BE2C (cell line): ENCODE measurements at regions not wholly inside any gene's neighbourhood (a gene's known extent, or its start where the extent isn't known, plus 50 kb on each side); places are given as distances from the start of the nearest gene placed in this dataset.
"Not testable (repeated sequence)": the region's sequence is repeated elsewhere in the genome, so short reads cannot be mapped to it uniquely, and the experiment has no call there.

Experiments used
- DNase-seq: peaks from one replicate; pipeline ENCODE4 v3.0.0-alpha.2; 2020
- H3K27me3 ChIP-seq: fragments of 250-450 bp; sonication (Bioruptor Pico); 2 replicates; pipeline ENCODE4 v1.5.1; 2020; ENCODE audit warnings: mild to moderate bottlenecking
- H3K36me3 ChIP-seq: fragments of 250-450 bp; sonication (Bioruptor Pico); 2 replicates; pipeline ENCODE4 v1.5.1; 2020; ENCODE audit warnings: mild to moderate bottlenecking
- H3K4me1 ChIP-seq: fragments of 250-450 bp; sonication (Bioruptor Pico); 2 replicates; pipeline ENCODE4 v1.5.1; 2020
- H3K4me3 ChIP-seq: 2 replicates; pipeline ENCODE4 v1.5.1; 2011; ENCODE audit warnings: low read depth, low read length
- H3K9me3 ChIP-seq: fragments of 250-450 bp; sonication (Bioruptor Pico); 2 replicates; pipeline ENCODE4 v1.5.1; 2020
- CTCF ChIP-seq: IDR thresholded peaks from 2 replicates; pipeline ENCODE4 v1.5.1; 2012; ENCODE audit warnings: mild to moderate bottlenecking, low read depth, low read length

- H3K27me3 ChIP-seq: no peaks in the 10 kb centered on the region
- DNase-seq: no peak
- H3K4me3 ChIP-seq: no peak overlapping the region
- H3K9me3 ChIP-seq: no peaks in the 10 kb centered on the region
- no peaks in the 10 kb centered on the region for H3K36me3 ChIP-seq
- H3K4me1 ChIP-seq: no peaks in the 10 kb centered on the region; the same call in 1 of the 2 replicates
- TF ChIP-seq CTCF: no peak
These were observed 112.7 kb downstream of the SLC35B3 start for GRCh38 chr6:8322659-8323058.

GRCh38 chr6:8321671-8322404, 113.5 kb downstream of the SLC35B3 start:
- Histone ChIP-seq H3K4me1 (no peaks in the 10 kb centered on the region; the same call in 1 of the 2 replicates), H3K36me3 (no peaks in the 10 kb centered on the region), H3K27me3 (no peaks in the 10 kb centered on the region), H3K4me3 (no peak overlapping the region), H3K9me3 (no peaks in the 10 kb centered on the region)
- no peak for DNase-seq
- TF ChIP-seq CTCF: no peak

- no peak for TF ChIP-seq CTCF
- DNase-seq: no peak
- no peak overlapping the region for H3K4me3 ChIP-seq
- H3K9me3 ChIP-seq: no peaks in the 10 kb centered on the region
- H3K27me3 ChIP-seq: no peaks in the 10 kb centered on the region
- no peaks in the 10 kb centered on the region for H3K36me3 ChIP-seq
- H3K4me1 ChIP-seq: no peaks in the 10 kb centered on the region
These were observed 120.2 kb downstream of the SLC35B3 start for GRCh38 chr6:8315154-8315553.

GRCh38 chr6:8301502-8301901, 133.8 kb downstream of the SLC35B3 start:
- Histone ChIP-seq H3K4me1 (no peaks in the 10 kb centered on the region), H3K4me3 (no peak overlapping the region), H3K9me3 (no peaks in the 10 kb centered on the region), H3K36me3 (no peaks in the 10 kb centered on the region), H3K27me3 (no peaks in the 10 kb centered on the region)
- DNase-seq: no peak
- TF ChIP-seq CTCF: no peak

GRCh38 chr6:8299034-8299433, 136.3 kb downstream of the SLC35B3 start:
- H3K9me3 ChIP-seq: no peaks in the 10 kb centered on the region
- H3K4me1 ChIP-seq: no peaks in the 10 kb centered on the region
- H3K4me3 ChIP-seq: no peak overlapping the region
- no peaks in the 10 kb centered on the region for H3K36me3 ChIP-seq
- DNase-seq: no peak
- no peaks in the 10 kb centered on the region; the same call in 1 of the 2 replicates for H3K27me3 ChIP-seq
- no peak for TF ChIP-seq CTCF

- not testable (repeated sequence) for H3K4me3 ChIP-seq, H3K4me1 ChIP-seq, H3K9me3 ChIP-seq, DNase-seq, H3K27me3 ChIP-seq, H3K36me3 ChIP-seq
These were observed 152.4 kb downstream of the SLC35B3 start for GRCh38 chr6:8282946-8283345.
